Upper lobe of right lung (tissue), 1 donor: ENCODE measurements at regions not wholly inside any gene's neighbourhood (a gene's known extent, or its start where the extent isn't known, plus 50 kb on each side); places are given as distances from the start of the nearest gene placed in this dataset.

ENCODE experiments used
- ATAC-seq: fragments of 200-7000 bp; cut with Tn5 transposase; one replicate; pipeline ENCODE4 v1.9.1; 2020; ENCODE audit warnings: mild to moderate bottlenecking, moderate library complexity
- DNase-seq: peaks from one replicate; pipeline ENCODE4 v3.0.0-alpha.2; 2020
- H3K27ac ChIP-seq: fragments of 200-600 bp; one replicate; pipeline ENCODE4 v1.8.0; 2022
- H3K27me3 ChIP-seq: fragments of 200-600 bp; one replicate; pipeline ENCODE4 v1.8.0; 2022; ENCODE audit warnings: mild to moderate bottlenecking
- H3K36me3 ChIP-seq: fragments of 200-600 bp; one replicate; pipeline ENCODE4 v1.8.0; 2022
- H3K4me1 ChIP-seq: fragments of 200-600 bp; one replicate; pipeline ENCODE4 v1.8.0; 2022
- H3K4me3 ChIP-seq: fragments of 200-600 bp; one replicate; pipeline ENCODE4 v1.8.0; 2022; ENCODE audit warnings: mild to moderate bottlenecking
- H3K9me3 ChIP-seq: fragments of 200-600 bp; one replicate; pipeline ENCODE4 v1.8.0; 2022
- intact Hi-C: fragments of 100-400 bp; cut with DNase I; formaldehyde crosslinking; loops from one replicate; pipeline ENCODE4 v1.11.0; 2022
- TF ChIP-seq, protein P1 (sequence below): fragments of 200-600 bp; IDR thresholded peaks from one replicate; pipeline ENCODE4 v1.8.0; 2022; ENCODE audit warnings: antibody characterized with exemption
- donor health status: DM: no; HTN: yes; CAD: no; lungs with severe emphysema.

DNA sequence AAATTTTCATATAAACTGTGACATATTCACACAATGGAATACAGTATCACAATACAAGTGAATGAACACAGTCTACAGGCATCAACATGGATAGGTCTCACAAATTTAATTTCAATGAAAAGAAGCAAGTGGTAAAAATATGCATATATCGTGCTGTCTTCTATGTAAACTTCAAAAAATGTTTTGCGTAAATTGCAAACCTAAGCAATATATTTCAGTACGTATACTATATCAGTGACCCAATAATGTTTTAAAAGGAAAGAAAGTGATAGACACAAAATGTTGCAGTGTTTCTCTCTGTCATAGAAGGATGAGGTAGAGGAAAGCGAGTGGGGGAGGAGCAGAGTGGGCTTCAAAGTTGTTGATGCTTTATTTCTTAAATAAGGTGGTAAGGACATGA is 468.4 kb upstream of the CNTN3 start:
- H3K36me3 ChIP-seq, result no peaks in the 10 kb centered on the region
- TF ChIP-seq, protein P1, sequence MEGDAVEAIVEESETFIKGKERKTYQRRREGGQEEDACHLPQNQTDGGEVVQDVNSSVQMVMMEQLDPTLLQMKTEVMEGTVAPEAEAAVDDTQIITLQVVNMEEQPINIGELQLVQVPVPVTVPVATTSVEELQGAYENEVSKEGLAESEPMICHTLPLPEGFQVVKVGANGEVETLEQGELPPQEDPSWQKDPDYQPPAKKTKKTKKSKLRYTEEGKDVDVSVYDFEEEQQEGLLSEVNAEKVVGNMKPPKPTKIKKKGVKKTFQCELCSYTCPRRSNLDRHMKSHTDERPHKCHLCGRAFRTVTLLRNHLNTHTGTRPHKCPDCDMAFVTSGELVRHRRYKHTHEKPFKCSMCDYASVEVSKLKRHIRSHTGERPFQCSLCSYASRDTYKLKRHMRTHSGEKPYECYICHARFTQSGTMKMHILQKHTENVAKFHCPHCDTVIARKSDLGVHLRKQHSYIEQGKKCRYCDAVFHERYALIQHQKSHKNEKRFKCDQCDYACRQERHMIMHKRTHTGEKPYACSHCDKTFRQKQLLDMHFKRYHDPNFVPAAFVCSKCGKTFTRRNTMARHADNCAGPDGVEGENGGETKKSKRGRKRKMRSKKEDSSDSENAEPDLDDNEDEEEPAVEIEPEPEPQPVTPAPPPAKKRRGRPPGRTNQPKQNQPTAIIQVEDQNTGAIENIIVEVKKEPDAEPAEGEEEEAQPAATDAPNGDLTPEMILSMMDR, result no peak
- no peaks in the 10 kb centered on the region for H3K9me3 ChIP-seq
- H3K27ac ChIP-seq, result no peak overlapping the region
- H3K4me3 ChIP-seq, result no peak overlapping the region
- DNase-seq (no peak), ATAC-seq (no peak)
- no peaks in the 10 kb centered on the region for H3K27me3 ChIP-seq
- intact Hi-C loops, result no loop called here
- H3K4me1 ChIP-seq, result no peaks in the 10 kb centered on the region

DNA sequence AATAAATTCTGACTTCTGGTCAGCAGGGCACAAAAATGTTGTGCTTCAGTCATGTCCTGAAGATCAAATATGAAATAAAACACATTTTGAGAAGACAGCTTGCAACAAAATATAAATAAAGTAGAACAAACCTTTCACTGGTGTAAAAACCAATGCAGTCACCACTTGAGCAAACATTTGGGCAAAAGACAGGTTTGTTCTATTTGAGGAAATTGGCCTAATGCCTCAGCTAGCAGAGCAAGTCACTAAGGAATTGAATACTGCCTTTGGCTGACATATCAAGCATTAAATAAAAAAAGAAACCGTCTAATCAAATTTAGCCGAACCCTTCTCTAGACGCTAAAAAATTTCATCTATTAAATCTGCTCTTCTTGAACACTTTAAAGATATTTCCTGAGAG is 475.4 kb upstream of the CNTN3 start:
- TF ChIP-seq, protein P1, result no peak
- DNase-seq (no peak), ATAC-seq (no peak)
- no peaks in the 10 kb centered on the region for H3K36me3 ChIP-seq
- H3K4me3 ChIP-seq, result no peak overlapping the region
- intact Hi-C loops, result no loop called here
- H3K27me3 ChIP-seq, result no peaks in the 10 kb centered on the region
- H3K27ac ChIP-seq, result no peak overlapping the region
- H3K9me3 ChIP-seq, result no peaks in the 10 kb centered on the region
- no peaks in the 10 kb centered on the region for H3K4me1 ChIP-seq

DNA sequence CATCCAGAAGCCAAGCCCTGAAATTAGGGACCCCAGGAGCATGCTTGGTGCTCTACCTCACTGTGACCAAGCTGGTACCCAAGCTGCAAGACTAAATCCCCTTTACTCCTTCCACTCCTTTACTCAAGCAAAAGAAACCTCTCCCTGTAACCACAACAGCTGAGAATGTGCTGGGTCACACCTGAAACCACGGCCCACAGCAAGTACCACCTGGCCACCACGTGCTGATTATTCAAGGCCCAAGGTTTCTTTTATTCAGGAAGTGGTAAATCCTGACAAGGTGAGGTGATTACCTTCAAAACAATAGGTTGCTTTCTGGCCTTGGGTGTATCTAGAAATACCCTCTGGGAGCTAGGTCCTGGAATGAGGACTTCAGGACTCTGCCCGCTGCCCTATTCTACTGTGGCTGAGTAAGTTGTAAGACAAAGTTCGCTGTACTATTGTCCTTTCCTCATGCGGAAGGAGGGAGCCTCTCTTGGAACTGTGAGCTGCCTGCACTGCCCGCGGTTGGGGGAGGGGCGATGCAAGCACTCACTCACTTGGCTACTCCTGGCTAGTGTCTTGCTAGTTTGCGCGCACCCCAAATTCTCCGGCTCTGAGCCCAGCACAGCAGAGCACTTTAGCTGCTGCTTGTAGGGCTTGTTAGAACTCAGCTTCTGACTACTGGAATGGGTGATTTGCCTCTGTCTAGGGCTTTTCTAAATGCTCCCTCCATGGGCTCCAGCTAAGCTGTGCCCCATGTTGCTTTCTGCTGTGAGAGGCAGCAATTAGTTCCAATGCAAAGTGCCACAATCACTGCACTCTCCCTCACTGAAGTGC is 487.1 kb upstream of the CNTN3 start:
- ATAC-seq, result peak; percentile 30
- Histone ChIP-seq H3K9me3 (peaks cover 3% of the 10 kb centered on the region), H3K27ac (no peak overlapping the region), H3K36me3 (no peaks in the 10 kb centered on the region), H3K4me1 (no peaks in the 10 kb centered on the region), H3K27me3 (no peaks in the 10 kb centered on the region), H3K4me3 (no peak overlapping the region)
- TF ChIP-seq, protein P1, result no peak
- DNase-seq, result peak; percentile 54
- intact Hi-C loops, result no loop called here

DNA sequence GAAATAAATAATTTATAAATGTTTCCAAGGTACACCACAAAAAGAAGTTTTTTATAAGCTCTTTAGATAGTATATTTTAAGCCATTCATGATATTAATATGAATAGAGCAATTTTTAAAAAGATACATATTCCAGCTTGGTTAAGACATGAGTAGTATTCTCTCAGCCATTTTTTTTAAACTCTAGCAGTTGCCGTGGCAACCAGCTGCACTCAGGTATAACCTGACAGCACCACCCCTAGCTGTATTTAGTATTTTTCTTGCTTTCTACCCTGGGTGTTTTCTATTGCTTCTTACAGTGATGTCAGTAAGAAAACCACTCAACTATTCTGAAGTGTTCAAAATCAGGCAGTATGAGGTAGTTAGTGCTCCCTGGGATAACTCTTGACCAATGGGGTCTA is 496.3 kb upstream of the CNTN3 start:
- no peaks in the 10 kb centered on the region for H3K4me1 ChIP-seq
- TF ChIP-seq, protein P1, result no peak
- no peak overlapping the region for H3K27ac ChIP-seq
- ATAC-seq, result no peak
- H3K4me3 ChIP-seq, result no peak overlapping the region
- no peaks in the 10 kb centered on the region for H3K36me3 ChIP-seq
- no peak for DNase-seq
- H3K27me3 ChIP-seq, result no peaks in the 10 kb centered on the region
- intact Hi-C loops, result no loop called here
- no peaks in the 10 kb centered on the region for H3K9me3 ChIP-seq

DNA sequence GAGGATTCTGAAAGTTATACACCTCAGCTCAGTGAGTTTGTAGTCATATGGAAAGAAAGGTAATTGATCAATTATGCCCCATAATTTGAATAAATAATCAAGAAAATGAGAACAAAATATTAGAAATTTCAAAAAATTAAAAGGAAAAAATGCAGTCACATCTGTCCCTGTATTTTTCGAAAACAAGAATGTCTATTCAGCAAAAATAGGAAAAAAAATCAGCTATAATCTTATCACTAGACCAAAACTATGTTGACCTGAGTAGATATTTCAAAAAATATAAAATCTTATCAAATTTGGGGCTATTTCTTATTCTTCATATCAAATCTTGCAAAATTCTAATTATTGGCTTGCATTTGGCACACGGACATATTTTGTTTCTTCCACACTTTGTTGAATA is 501.2 kb upstream of the CNTN3 start:
- intact Hi-C loops, result no loop called here
- no peak for DNase-seq
- no peak for ATAC-seq
- H3K4me1 ChIP-seq, result no peaks in the 10 kb centered on the region
- H3K36me3 ChIP-seq, result no peaks in the 10 kb centered on the region
- H3K4me3 ChIP-seq, result no peak overlapping the region
- H3K27me3 ChIP-seq, result no peaks in the 10 kb centered on the region
- H3K27ac ChIP-seq, result no peak overlapping the region
- TF ChIP-seq, protein P1, result no peak
- H3K9me3 ChIP-seq, result no peaks in the 10 kb centered on the region

DNA sequence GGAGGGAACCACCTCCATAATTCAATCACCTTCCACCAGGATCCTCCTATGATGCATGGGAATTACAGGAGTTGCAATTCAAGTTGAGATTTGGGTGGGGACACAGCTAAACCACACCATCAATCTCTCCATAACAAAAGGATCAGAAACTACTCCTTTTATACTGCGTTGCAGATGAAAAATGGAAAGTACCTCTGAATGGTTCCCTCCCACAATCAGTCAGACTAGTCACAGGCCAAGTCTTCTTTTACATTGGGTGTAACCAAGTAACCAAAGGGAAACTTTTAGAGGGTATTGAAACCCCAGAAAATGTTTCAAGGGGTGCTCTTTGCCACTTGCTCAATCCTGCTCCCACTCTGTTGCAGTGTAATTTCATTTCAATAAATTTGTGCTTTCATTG is 504.3 kb upstream of the CNTN3 start:
- intact Hi-C loops, result no loop called here
- TF ChIP-seq, protein P1, result no peak

More for the DNA sequence above, 504.3 kb upstream of the CNTN3 start:
- Histone ChIP-seq H3K4me3 (no peak overlapping the region), H3K4me1 (no peaks in the 10 kb centered on the region), H3K9me3 (no peaks in the 10 kb centered on the region), H3K36me3 (no peaks in the 10 kb centered on the region), H3K27me3 (no peaks in the 10 kb centered on the region), H3K27ac (no peak overlapping the region)
- DNase-seq (no peak), ATAC-seq (no peak)
